ENCODE measurements at regions not wholly inside any gene's neighbourhood (a gene's known extent, or its start where the extent isn't known, plus 50 kb on each side); places are given as distances from the start of the nearest gene placed in this dataset.
"Not testable (repeated sequence)": the region's sequence is repeated elsewhere in the genome, so short reads cannot be mapped to it uniquely, and the experiment has no call there.

DNA sequence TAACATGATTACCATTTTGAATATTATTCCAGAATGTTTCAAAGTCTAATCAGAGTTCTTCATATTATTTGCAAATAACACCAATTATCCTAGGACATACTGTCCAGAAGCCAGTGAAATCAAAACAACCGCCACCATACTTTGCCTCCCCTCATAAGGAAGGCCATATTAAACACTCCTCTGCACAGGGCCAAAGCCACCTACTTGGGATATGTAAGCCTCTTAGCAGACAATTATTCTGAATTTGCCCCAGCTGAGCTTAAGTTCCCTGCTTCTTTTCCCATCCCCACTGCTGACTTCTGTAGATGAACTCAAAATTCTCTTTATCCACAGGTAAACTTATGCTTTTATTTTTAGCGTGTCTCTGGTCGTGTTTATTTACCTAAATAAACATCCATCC is 374.0 kb downstream of the KIF2B start:
- intact Hi-C loops (cut with micrococcal nuclease): no loop called here
- Histone ChIP-seq H3K4me3 (replicated peaks in 1 of 2; ENCODE audit: low read depth in 1 of 2, low read length in 2 of 2) (no peak overlapping the region), H3K4me2 (ENCODE audit: low read length) (no peak overlapping the region), H3K27ac (ENCODE audit: low read depth, low read length) (no peak overlapping the region), H3K9me2 (ENCODE audit: insufficient read depth) (no peaks in the 10 kb centered on the region), H3K4me1 (ENCODE audit: control insufficient read depth in 1 of 2, insufficient read depth in 2 of 2, low read length in 2 of 2) (no peaks in the 10 kb centered on the region), H3K9ac (ENCODE audit: low read length) (no peak overlapping the region), H2AFZ (ENCODE audit: low read depth, low read length, poor library complexity, severe bottlenecking) (no peak overlapping the region), H3K27me3 (ENCODE audit: insufficient read depth, low read length) (no peaks in the 10 kb centered on the region), H3K79me2 (ENCODE audit: insufficient read depth, low read length) (no peaks in the 10 kb centered on the region), H3K9me3 (ENCODE audit: control insufficient read depth in 1 of 2, insufficient read depth in 1 of 2, low read depth in 1 of 2, low read length in 2 of 2) (peaks cover 37 to 63% of the 10 kb centered on the region in 2 experiments), H3K36me3 (ENCODE audit: control insufficient read depth in 1 of 2, insufficient read depth in 2 of 2, low read length in 2 of 2) (no peaks in the 10 kb centered on the region), H4K20me1 (ENCODE audit: insufficient read depth) (no peaks in the 10 kb centered on the region)
- no peak for TF ChIP-seq TCF7L2 (IDR thresholded peaks at IDR 0.05; ENCODE audit: borderline replicate concordance, extremely low read depth, insufficient read depth, insufficient read length)
- TF ChIP-seq JUND (IDR thresholded peaks at IDR 0.05): no peak
- no peak for TF ChIP-seq RAD21 (IDR thresholded peaks at IDR 0.05; ENCODE audit: low read depth)
- no peak for TF ChIP-seq SRF (IDR thresholded peaks at IDR 0.05; ENCODE audit: low read depth)
- TF ChIP-seq, protein P1, sequence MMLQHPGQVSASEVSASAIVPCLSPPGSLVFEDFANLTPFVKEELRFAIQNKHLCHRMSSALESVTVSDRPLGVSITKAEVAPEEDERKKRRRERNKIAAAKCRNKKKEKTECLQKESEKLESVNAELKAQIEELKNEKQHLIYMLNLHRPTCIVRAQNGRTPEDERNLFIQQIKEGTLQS (IDR thresholded peaks at IDR 0.05): no peak
- TF ChIP-seq POLR2AphosphoS5 (IDR thresholded peaks at IDR 0.05; ENCODE audit: low read depth, low read length): no peak
- no peak for TF ChIP-seq CBX3 (IDR thresholded peaks at IDR 0.05; ENCODE audit: low read depth)
- no peak for TF ChIP-seq ZFX (IDR thresholded peaks at IDR 0.05)
- no peak for TF ChIP-seq EZH2 (IDR thresholded peaks at IDR 0.05)
- TF ChIP-seq POLR2A (IDR thresholded peaks at IDR 0.05; ENCODE audit: borderline replicate concordance, extremely low read depth, insufficient read depth, insufficient read length): no peak
- TF ChIP-seq, protein P2, sequence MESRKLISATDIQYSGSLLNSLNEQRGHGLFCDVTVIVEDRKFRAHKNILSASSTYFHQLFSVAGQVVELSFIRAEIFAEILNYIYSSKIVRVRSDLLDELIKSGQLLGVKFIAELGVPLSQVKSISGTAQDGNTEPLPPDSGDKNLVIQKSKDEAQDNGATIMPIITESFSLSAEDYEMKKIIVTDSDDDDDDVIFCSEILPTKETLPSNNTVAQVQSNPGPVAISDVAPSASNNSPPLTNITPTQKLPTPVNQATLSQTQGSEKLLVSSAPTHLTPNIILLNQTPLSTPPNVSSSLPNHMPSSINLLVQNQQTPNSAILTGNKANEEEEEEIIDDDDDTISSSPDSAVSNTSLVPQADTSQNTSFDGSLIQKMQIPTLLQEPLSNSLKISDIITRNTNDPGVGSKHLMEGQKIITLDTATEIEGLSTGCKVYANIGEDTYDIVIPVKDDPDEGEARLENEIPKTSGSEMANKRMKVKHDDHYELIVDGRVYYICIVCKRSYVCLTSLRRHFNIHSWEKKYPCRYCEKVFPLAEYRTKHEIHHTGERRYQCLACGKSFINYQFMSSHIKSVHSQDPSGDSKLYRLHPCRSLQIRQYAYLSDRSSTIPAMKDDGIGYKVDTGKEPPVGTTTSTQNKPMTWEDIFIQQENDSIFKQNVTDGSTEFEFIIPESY (IDR thresholded peaks at IDR 0.05; ENCODE audit: extremely low read depth, insufficient replicate concordance, low read length): no peak
- no peak for TF ChIP-seq SP1 (IDR thresholded peaks at IDR 0.05; ENCODE audit: low read depth)
- no peak for TF ChIP-seq FOSL1 (IDR thresholded peaks at IDR 0.05; ENCODE audit: low read depth)
- TF ChIP-seq CTCF (IDR thresholded peaks at IDR 0.05 in 2 of 3, conservative IDR thresholded peaks at IDR 0.05 in 1 of 3; ENCODE audit: borderline replicate concordance in 1 of 3, insufficient read depth in 1 of 3, low read depth in 2 of 3, low read length in 2 of 3): no peak
- no peak for TF ChIP-seq CEBPB (IDR thresholded peaks at IDR 0.05; ENCODE audit: low read depth)
- TF ChIP-seq EZH2phosphoT487 (IDR thresholded peaks at IDR 0.05; ENCODE audit: borderline replicate concordance): no peak
- no peak for TF ChIP-seq EGR1 (IDR thresholded peaks at IDR 0.05; ENCODE audit: low read depth)
- RAD21 ChIA-PET (ENCODE audit: low non-redundant PET in 1 of 2, low total read pairs in 2 of 2, uncharacterized antibody in 2 of 2, unreplicated experiment in 2 of 2): no interaction called here
- CTCF ChIA-PET: no interaction called here
- ATAC-seq (no peak), DNase-seq (ENCODE audit: low read depth, low spot score) (no peak)
- no TSS peak for BruUV-seq (replicated peaks)
- POLR2A ChIA-PET: no interaction called here

DNA sequence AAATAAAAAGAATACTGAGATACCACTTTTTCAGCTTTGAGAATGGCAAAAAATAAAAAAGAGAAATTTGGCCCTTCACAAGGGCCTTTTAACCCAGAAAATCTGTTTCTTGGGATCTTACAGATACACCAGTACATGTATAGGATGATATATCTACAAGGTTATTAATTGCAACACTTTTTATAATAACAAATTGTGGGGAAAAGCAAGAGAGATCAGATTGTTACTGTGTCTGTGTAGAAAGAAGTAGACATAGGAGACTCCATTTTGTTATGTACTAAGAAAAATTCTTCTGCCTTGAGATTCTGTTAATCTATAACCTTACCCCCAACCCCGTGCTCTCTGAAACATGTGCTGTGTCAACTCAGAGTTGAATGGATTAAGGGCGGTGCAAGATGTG is 378.7 kb downstream of the KIF2B start:
- BruUV-seq (replicated peaks); H3K9ac ChIP-seq (ENCODE audit: low read length); ATAC-seq; H3K27ac ChIP-seq (ENCODE audit: low read depth, low read length); DNase-seq (ENCODE audit: low read depth, low spot score); H3K79me2 ChIP-seq (ENCODE audit: insufficient read depth, low read length); POLR2A ChIA-PET; H3K4me2 ChIP-seq (ENCODE audit: low read length); H3K36me3 ChIP-seq (ENCODE audit: control insufficient read depth in 1 of 2, insufficient read depth in 2 of 2, low read length in 2 of 2); CTCF ChIA-PET; H3K27me3 ChIP-seq (ENCODE audit: insufficient read depth, low read length); intact Hi-C loops (cut with micrococcal nuclease); H4K20me1 ChIP-seq (ENCODE audit: insufficient read depth); H2AFZ ChIP-seq (ENCODE audit: low read depth, low read length, poor library complexity, severe bottlenecking); H3K9me2 ChIP-seq (ENCODE audit: insufficient read depth); H3K4me3 ChIP-seq (replicated peaks in 1 of 2; ENCODE audit: low read depth in 1 of 2, low read length in 2 of 2); H3K4me1 ChIP-seq (ENCODE audit: control insufficient read depth in 1 of 2, insufficient read depth in 2 of 2, low read length in 2 of 2); RAD21 ChIA-PET (ENCODE audit: low non-redundant PET in 1 of 2, low total read pairs in 2 of 2, uncharacterized antibody in 2 of 2, unreplicated experiment in 2 of 2): not testable (repeated sequence)
- peaks cover 25 to 39% of the 10 kb centered on the region in 2 experiments for H3K9me3 ChIP-seq (ENCODE audit: control insufficient read depth in 1 of 2, insufficient read depth in 1 of 2, low read depth in 1 of 2, low read length in 2 of 2)
